22Rv1 (cell line): ENCODE measurements at regions not wholly inside any gene's neighbourhood (a gene's known extent, or its start where the extent isn't known, plus 50 kb on each side); places are given as distances from the start of the nearest gene placed in this dataset.
"Not testable (repeated sequence)": the region's sequence is repeated elsewhere in the genome, so short reads cannot be mapped to it uniquely, and the experiment has no call there.

Experiments used
- H3K27ac ChIP-seq: fragments of 450-650 bp; 2 replicates; pipeline ENCODE4 v1.5.1; 2017
- ZFX ChIP-seq: fragments of 450-650 bp; IDR thresholded peaks from 2 replicates; pipeline ENCODE4 v1.6.1; 2017; ENCODE audit warnings: antibody characterized with exemption, borderline replicate concordance
- TF ChIP-seq, protein P1 (sequence below): fragments of 450-650 bp; IDR thresholded peaks from 2 replicates; pipeline ENCODE4 v1.5.1; 2017; ENCODE audit warnings: mild to moderate bottlenecking

DNA sequence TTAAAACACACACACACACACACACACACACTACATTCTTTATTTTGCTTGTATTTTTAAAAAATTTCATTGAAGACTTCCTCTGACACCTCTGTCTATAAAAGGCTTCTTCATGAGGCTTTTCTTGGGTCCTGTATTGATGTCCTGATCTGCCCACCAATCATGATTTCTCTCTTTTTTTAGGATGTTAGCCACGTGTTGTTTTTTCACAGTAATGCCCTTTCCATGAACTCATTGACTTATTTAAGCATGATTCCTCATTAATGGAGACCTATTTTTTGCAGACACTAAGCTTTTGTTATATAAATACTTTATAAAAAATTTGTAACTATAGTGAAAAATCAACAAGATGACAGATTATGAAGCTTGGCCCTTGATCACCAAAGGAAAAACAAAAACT is 173.8 kb upstream of the CNTNAP5 start:
- H3K27ac ChIP-seq = no peak overlapping the region
- no peak for TF ChIP-seq ZFX
- TF ChIP-seq, protein P1, sequence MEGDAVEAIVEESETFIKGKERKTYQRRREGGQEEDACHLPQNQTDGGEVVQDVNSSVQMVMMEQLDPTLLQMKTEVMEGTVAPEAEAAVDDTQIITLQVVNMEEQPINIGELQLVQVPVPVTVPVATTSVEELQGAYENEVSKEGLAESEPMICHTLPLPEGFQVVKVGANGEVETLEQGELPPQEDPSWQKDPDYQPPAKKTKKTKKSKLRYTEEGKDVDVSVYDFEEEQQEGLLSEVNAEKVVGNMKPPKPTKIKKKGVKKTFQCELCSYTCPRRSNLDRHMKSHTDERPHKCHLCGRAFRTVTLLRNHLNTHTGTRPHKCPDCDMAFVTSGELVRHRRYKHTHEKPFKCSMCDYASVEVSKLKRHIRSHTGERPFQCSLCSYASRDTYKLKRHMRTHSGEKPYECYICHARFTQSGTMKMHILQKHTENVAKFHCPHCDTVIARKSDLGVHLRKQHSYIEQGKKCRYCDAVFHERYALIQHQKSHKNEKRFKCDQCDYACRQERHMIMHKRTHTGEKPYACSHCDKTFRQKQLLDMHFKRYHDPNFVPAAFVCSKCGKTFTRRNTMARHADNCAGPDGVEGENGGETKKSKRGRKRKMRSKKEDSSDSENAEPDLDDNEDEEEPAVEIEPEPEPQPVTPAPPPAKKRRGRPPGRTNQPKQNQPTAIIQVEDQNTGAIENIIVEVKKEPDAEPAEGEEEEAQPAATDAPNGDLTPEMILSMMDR = no peak

DNA sequence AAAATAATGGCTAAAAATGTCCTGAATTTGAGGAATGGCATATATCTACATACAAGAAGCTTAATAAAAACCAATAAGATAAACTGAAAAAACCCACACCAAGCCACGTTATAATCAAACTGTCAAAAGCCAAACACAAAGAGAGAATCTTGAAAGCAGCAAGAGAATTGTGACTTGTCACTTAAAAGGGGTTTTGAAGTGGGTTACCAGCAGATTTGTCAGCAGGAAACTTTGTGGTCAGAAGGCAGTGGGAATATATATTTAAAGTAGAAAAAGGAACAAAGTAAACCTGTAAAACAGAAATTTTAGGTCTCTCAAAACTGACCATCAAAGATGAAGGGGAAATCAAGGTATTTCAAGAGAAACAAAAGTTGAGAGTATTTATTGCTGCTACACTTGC is 171.9 kb upstream of the CNTNAP5 start:
- TF ChIP-seq, protein P1 = no peak
- TF ChIP-seq ZFX = no peak

DNA sequence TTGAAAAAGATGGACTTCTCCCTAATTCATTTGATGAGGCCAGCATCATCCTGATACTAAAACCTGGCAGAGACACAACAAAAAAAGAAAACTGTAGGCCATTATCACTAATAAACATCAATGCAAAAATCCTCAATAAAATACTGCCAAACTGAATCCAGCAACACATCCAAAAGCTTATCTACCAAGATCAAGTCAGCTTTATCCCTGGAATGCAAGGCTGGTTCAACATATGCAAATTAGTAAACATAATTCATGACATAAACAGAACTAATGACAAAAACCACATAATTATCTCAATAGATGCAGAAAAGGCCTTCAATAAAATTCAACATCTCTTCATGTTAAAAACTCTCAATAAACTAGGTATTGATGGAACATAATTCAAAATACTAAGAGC is 166.1 kb upstream of the CNTNAP5 start:
- not testable (repeated sequence) for H3K27ac ChIP-seq

More for the DNA sequence above, 171.9 kb upstream of the CNTNAP5 start:
- no peak overlapping the region for H3K27ac ChIP-seq

DNA sequence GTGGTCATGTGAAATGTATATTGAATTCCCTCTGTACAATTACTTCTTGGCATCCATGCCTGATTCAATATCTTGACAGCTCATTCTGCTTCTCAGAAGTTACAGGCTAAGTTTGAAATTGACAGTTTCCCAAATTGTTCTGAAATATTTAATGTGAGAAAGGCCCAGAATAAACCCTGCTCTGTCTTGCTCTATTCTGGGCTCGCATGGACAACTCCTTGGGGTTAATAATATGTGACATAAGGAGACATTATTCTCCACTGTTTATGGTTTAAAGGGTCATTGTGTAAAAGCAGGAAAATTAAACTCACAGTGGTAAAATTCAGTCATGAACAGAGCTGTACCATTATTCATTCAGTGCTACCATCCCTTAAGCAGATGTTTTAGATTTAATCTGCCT is 160.7 kb upstream of the CNTNAP5 start:
- TF ChIP-seq, protein P1 = no peak
- TF ChIP-seq ZFX = no peak
- no peak overlapping the region for H3K27ac ChIP-seq

DNA sequence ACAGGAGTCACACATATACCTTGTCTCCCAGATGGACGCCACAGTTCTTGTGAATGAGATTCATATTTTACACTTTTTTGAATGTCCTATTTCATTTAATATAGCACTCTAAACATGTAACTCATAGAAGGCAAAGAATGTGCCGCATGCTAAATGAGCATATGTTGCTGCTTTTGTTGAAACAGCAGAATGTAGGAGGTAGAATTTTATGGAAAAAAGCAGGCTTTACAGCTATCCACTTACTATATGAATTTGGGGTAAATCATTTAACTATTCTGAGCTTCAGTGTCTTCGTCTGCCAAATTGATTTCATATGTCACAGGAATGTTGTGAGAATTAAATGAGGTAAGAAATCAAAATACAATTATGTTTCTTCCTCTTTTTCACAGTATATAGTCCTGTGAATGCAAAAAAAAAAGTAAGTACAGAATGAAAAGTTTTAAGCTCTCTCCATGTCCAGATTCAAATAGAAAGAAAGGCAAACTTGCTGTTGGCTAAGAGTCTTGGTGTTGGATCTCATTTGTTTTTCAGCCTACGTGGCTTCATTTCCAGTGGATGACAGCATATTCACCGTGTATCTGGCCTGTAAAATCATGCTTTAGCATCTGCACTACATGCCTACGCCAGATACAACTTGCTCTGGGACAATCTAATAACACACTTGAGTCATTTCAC is 154.7 kb upstream of the CNTNAP5 start:
- no peak for TF ChIP-seq ZFX
- TF ChIP-seq, protein P1 = no peak
- no peak overlapping the region for H3K27ac ChIP-seq

DNA sequence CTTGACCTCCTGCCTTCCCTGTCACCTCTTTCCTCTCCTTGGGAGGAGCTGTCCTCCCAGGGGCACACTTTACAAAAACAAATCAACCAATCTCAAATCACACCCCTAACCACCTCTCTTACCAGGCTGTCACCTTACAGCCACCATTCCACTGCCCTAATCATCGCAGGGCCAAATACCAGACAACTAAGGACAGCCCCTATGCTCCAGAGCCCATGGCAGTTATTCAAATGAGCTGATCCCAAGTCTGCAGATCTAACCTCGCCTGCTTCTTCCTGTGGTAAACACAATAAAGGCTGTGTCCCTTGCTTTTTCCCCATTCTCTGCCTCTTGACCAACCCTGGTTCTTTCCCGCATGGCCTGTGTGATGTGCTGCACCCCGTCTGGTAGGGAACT is 154.2 kb upstream of the CNTNAP5 start:
- TF ChIP-seq, protein P1 = no peak
- no peak for TF ChIP-seq ZFX
- no peak overlapping the region for H3K27ac ChIP-seq

DNA sequence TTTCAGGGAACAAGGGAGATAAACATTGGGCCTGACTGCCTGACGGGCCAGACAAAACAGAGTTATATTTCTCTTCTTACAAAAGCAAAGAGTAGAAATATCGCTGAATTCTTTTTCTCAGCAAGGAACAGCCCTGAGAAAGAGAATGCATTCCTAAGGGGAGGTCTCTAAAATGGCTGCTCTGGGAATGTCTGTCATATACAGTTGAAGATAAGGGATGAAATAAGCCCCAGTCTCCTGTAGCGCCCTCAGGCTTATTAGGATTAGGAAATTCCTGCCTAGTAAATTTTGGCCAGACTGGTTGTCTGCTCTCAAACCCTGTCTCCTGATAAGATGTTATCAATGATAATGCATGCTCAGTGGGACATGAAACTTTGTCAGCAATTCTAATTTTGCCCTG is 134.9 kb upstream of the CNTNAP5 start:
- TF ChIP-seq, protein P1 = no peak
- TF ChIP-seq ZFX = no peak
- H3K27ac ChIP-seq = no peak overlapping the region

DNA sequence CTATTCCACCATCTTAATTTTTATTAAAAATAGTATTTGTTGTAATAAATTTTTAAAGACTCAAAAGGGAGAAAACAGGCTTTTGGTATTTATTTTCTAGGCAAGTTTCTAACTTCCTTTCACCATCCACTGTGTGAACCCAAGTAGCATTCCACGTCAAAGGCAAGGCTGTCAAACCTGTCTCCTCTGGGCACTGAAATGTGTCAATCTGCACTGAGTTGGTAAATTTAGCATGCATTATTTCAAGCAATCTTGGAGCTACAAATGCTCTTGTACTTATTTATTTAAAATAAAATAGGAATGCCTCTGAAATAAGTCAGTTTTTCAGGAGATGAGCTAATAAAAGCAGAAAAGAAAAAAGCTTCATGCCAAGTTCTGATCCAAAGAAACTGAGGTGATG is 130.9 kb upstream of the CNTNAP5 start:
- TF ChIP-seq, protein P1 = no peak
- TF ChIP-seq ZFX = no peak

More for the DNA sequence above, 130.9 kb upstream of the CNTNAP5 start:
- no peak overlapping the region for H3K27ac ChIP-seq
